Liver (tissue), 7 donors: ENCODE measurements at regions not wholly inside any gene's neighbourhood (a gene's known extent, or its start where the extent isn't known, plus 50 kb on each side); places are given as distances from the start of the nearest gene placed in this dataset.
"Not testable (repeated sequence)": the region's sequence is repeated elsewhere in the genome, so short reads cannot be mapped to it uniquely, and the experiment has no call there.

Source experiments
- DNase-seq: peaks from one replicate; pipeline ENCODE4 v3.0.0-alpha.2; 2017; ENCODE audit warnings: low spot score
- H3K27ac ChIP-seq, 2 donors: one replicate each; pipeline ENCODE4 v1.7.0; 2013; ENCODE audit warnings: inconsistent platforms in 2 of 2, low read length in 2 of 2, control low read depth in 1 of 2, low read depth in 1 of 2, mild to moderate bottlenecking in 1 of 2
- H3K27me3 ChIP-seq, 4 donors: one replicate each; pipeline versions ENCODE4 v1.6.1 to v1.7.0; 2013; ENCODE audit warnings: low read length in 3 of 4, inconsistent platforms in 1 of 4, mild to moderate bottlenecking in 1 of 4, moderate library complexity in 1 of 4; ENCODE audit not compliant: control insufficient read depth in 4 of 4, insufficient read depth in 4 of 4
- H3K36me3 ChIP-seq, 4 donors: one replicate each; pipeline versions ENCODE4 v1.6.1 to v1.7.0; 2013; ENCODE audit warnings: low read length in 3 of 4, mild to moderate bottlenecking in 3 of 4, low read depth in 1 of 4, moderate library complexity in 1 of 4; ENCODE audit not compliant: control insufficient read depth in 4 of 4, insufficient read depth in 3 of 4
- H3K4me1 ChIP-seq, 4 donors: one replicate each; pipeline versions ENCODE4 v1.6.1 to v1.7.0; 2013; ENCODE audit warnings: low read length in 3 of 4, mild to moderate bottlenecking in 3 of 4, moderate library complexity in 1 of 4; ENCODE audit not compliant: control insufficient read depth in 4 of 4, insufficient read depth in 4 of 4
- H3K4me3 ChIP-seq, 3 donors: one replicate each; pipeline versions ENCODE4 v1.6.1 to v1.7.0; 2013; ENCODE audit warnings: low read length in 3 of 3, control low read depth in 1 of 3, low read depth in 1 of 3, mild to moderate bottlenecking in 1 of 3
- H3K9ac ChIP-seq, 2 donors: one replicate each; pipeline ENCODE4 v1.7.0; 2013; ENCODE audit warnings: low read length in 2 of 2, mild to moderate bottlenecking in 2 of 2, moderate library complexity in 2 of 2, control low read depth in 1 of 2, low read depth in 1 of 2
- H3K9me3 ChIP-seq, 4 donors: one replicate each; pipeline versions ENCODE4 v1.6.1 to v1.7.0; 2013; ENCODE audit warnings: low read length in 3 of 4; ENCODE audit not compliant: control insufficient read depth in 4 of 4
- WGBS: extraction: QIAGEN DNeasy Blood & Tissue Kit; methylation state at CpG from one replicate; pipeline ENCODE4 v1.1.7; 2013; 5-methylcytosine and 5-hydroxymethylcytosine counted together
- TF ChIP-seq, protein P1 (sequence below): IDR thresholded peaks from 2 replicates; pipeline ENCODE4 v1.6.1; 2016; ENCODE audit warnings: antibody characterized with exemption
- donor health status: healthy.
- donor health status: healthy.
- donor health status: healthy.
- donor health status: healthy.

- not testable (repeated sequence) for H3K9me3 ChIP-seq, H3K36me3 ChIP-seq, H3K27me3 ChIP-seq, H3K27ac ChIP-seq, H3K9ac ChIP-seq, H3K4me3 ChIP-seq, H3K4me1 ChIP-seq, DNase-seq
- WGBS, result 94% methylated on average over 1 of the region's 2 CpGs
These were observed 232.1 kb downstream of the NPIPA8 start for GRCh38 chr16:18104412-18104811.

DNA sequence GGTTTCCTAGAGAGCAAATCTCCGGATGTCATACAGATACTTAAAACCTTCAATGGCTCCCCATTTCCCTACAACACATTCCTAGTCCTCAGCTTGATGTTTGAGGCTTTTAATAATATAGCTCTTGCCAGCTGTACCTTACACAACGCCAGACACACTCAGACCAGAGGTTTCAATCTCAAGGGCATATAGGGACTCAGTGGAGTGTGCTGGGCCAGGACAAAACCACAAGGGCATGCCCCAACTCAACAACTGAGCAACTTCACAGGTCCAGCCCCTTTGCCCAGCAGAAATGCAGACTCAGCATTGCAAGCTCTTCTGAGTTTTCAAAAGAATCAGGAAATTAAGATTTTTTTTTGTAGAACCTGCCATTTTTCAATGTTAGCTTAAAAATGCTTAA lies 235.5 kb downstream of the NPIPA8 start:
- not testable (repeated sequence) for H3K9me3 ChIP-seq, DNase-seq, H3K27ac ChIP-seq, H3K36me3 ChIP-seq, H3K4me3 ChIP-seq, H3K9ac ChIP-seq, H3K27me3 ChIP-seq, H3K4me1 ChIP-seq
- WGBS, result no CpG with 5 or more reads among the region's 2 CpGs

- H3K36me3 ChIP-seq, H3K9ac ChIP-seq, H3K27me3 ChIP-seq, H3K27ac ChIP-seq, H3K4me1 ChIP-seq, H3K4me3 ChIP-seq, H3K9me3 ChIP-seq, DNase-seq: not testable (repeated sequence)
- 49% methylated on average over 1 of the region's 1 CpG for WGBS
These were observed 243.9 kb downstream of the NPIPA8 start for GRCh38 chr16:18092605-18093004.

GRCh38 chr16:18080658-18081363 lies 255.7 kb downstream of the NPIPA8 start:
- WGBS, result 83% methylated on average over 2 of the region's 2 CpGs
- H3K9ac ChIP-seq, H3K9me3 ChIP-seq, H3K4me1 ChIP-seq, H3K27me3 ChIP-seq, H3K27ac ChIP-seq, H3K4me3 ChIP-seq, DNase-seq, H3K36me3 ChIP-seq: not testable (repeated sequence)

DNA sequence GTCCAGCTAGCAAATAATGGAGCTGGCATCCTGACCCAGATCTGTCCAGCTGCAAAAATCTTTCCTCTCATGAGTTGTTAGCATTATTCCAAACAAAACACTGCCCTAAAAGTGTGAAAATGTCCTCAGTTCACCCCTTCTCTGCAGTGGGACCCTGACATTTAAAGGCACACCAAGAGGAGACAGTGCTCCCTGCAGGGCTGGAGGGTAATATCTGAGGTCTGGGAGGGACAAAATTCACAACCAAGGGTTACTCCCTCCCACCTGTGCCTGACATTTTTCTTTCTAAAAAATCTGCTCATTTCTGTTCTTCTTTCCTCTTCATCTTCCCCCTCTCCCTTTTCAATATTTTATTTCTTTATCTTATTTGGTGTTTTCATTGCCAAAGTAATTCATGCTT lies 258.6 kb downstream of the NPIPA8 start:
- not testable (repeated sequence) for DNase-seq, H3K4me3 ChIP-seq, H3K27me3 ChIP-seq, H3K9me3 ChIP-seq, H3K9ac ChIP-seq, H3K27ac ChIP-seq, H3K36me3 ChIP-seq, H3K4me1 ChIP-seq

GRCh38 chr16:18072161-18072560 lies 264.4 kb downstream of the NPIPA8 start:
- WGBS, result 83% methylated on average over 1 of the region's 1 CpG

More at GRCh38 chr16:18072161-18072560, 264.4 kb downstream of the NPIPA8 start:
- Histone ChIP-seq H3K36me3 (no peaks in the 10 kb centered on the region), H3K4me3 (no peak overlapping the region), H3K27ac (no peak overlapping the region), H3K27me3 (peaks cover 0 to 2% (median 0%) of the 10 kb centered on the region in 4 donors), H3K9me3 (no peaks in the 10 kb centered on the region), H3K9ac (no peak overlapping the region), H3K4me1 (no peaks in the 10 kb centered on the region)
- TF ChIP-seq, protein P1, sequence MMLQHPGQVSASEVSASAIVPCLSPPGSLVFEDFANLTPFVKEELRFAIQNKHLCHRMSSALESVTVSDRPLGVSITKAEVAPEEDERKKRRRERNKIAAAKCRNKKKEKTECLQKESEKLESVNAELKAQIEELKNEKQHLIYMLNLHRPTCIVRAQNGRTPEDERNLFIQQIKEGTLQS, result no peak
- DNase-seq, result no peak
